Right hindlimb (tissue), 1 donor: ENCODE measurements at regions not wholly inside any gene's neighbourhood (a gene's known extent, or its start where the extent isn't known, plus 50 kb on each side); places are given as distances from the start of the nearest gene placed in this dataset.

Source experiments
- DNase-seq: peaks from one replicate; pipeline ENCODE4 v3.0.0-alpha.2; 2018

- DNase-seq = no peak
Observed at GRCh38 chr5:124352312-124352711, 394.1 kb downstream of the ZNF608 start.

GRCh38 chr5:124349931-124350330 is 396.5 kb downstream of the ZNF608 start:
- DNase-seq = no peak

GRCh38 chr5:124343451-124343867 is 403.0 kb downstream of the ZNF608 start:
- DNase-seq = peak; percentile 56

GRCh38 chr5:124342986-124343385 is 403.5 kb downstream of the ZNF608 start:
- DNase-seq = no peak

- DNase-seq = peak; percentile 37
Observed at GRCh38 chr5:124342584-124342983, 403.9 kb downstream of the ZNF608 start.

GRCh38 chr5:124342027-124342471 is 404.4 kb downstream of the ZNF608 start:
- peak; percentile 83 for DNase-seq

- DNase-seq = peak; percentile 65
Observed at GRCh38 chr5:124341066-124341858, 405.2 kb downstream of the ZNF608 start.

GRCh38 chr5:124337996-124338395 is 408.4 kb downstream of the ZNF608 start:
- DNase-seq = no peak

GRCh38 chr5:124333298-124333979 is 413.0 kb downstream of the ZNF608 start:
- DNase-seq = no peak

GRCh38 chr5:124332273-124332672 is 414.2 kb downstream of the ZNF608 start:
- no peak for DNase-seq

- DNase-seq = no peak
Observed at GRCh38 chr5:124330595-124331220, 415.7 kb downstream of the ZNF608 start.

- DNase-seq = no peak
Observed at GRCh38 chr5:124328201-124328600, 418.2 kb downstream of the ZNF608 start.

- DNase-seq = no peak
Observed at GRCh38 chr5:124318661-124319060, 427.8 kb downstream of the ZNF608 start.

GRCh38 chr5:124317451-124317850 is 429.0 kb downstream of the ZNF608 start:
- no peak for DNase-seq

GRCh38 chr5:124315741-124316415 is 430.6 kb downstream of the ZNF608 start:
- no peak for DNase-seq

- DNase-seq = no peak
Observed at GRCh38 chr5:124310453-124310852, 436.0 kb downstream of the ZNF608 start.

GRCh38 chr5:124309241-124309980 is 437.0 kb downstream of the ZNF608 start:
- no peak for DNase-seq

- DNase-seq = no peak
Observed at GRCh38 chr5:124303366-124303765, 443.1 kb downstream of the ZNF608 start.

- no peak for DNase-seq
Observed at GRCh38 chr5:124302533-124302932, 443.9 kb downstream of the ZNF608 start.

- DNase-seq = no peak
Observed at GRCh38 chr5:124301850-124302249, 444.6 kb downstream of the ZNF608 start.

- DNase-seq = no peak
Observed at GRCh38 chr5:124300815-124301621, 445.4 kb downstream of the ZNF608 start.

GRCh38 chr5:124297826-124298225 is 448.6 kb downstream of the ZNF608 start:
- DNase-seq = no peak
